ENCODE measurements at regions not wholly inside any gene's neighbourhood (a gene's known extent, or its start where the extent isn't known, plus 50 kb on each side); places are given as distances from the start of the nearest gene placed in this dataset.

DNA sequence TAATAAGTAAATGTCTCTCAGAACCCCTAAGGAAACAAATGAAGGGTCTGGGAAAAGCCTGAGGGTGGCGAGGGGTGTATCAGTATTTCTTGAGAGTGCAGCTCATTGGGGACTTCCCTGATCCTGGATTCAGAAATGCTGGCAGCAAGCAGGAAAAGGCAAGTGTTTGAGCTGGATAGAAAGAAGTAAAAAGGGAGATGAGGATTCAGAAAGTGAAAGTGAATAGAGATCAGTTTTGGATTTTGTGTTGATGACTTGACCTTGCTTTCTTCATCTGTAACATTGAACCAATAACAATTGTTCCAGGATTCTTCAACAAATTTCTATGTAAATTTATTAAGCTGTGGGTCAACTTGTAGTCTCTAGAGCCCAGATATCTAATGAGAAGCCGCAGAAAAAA, 66.9 kb upstream of the CTSC start:
- TF ChIP-seq SIN3A (IDR thresholded peaks at IDR 0.05; ENCODE audit: low read depth) (no peak), POLR2A (IDR thresholded peaks at IDR 0.05; ENCODE audit: borderline replicate concordance, extremely low read depth, insufficient read depth, insufficient read length) (no peak), EZH2phosphoT487 (IDR thresholded peaks at IDR 0.05; ENCODE audit: borderline replicate concordance) (no peak), ZFX (IDR thresholded peaks at IDR 0.05) (no peak), EZH2 (IDR thresholded peaks at IDR 0.05) (no peak), EGR1 (IDR thresholded peaks at IDR 0.05; ENCODE audit: low read depth) (no peak), SRF (IDR thresholded peaks at IDR 0.05; ENCODE audit: low read depth) (no peak), RAD21 (IDR thresholded peaks at IDR 0.05; ENCODE audit: low read depth) (no peak), POLR2AphosphoS5 (IDR thresholded peaks at IDR 0.05; ENCODE audit: low read depth, low read length) (no peak), YY1 (IDR thresholded peaks at IDR 0.05; ENCODE audit: extremely low read depth, insufficient replicate concordance, low read depth, low read length) (no peak), TCF7L2 (IDR thresholded peaks at IDR 0.05; ENCODE audit: borderline replicate concordance, extremely low read depth, insufficient read depth, insufficient read length) (no peak)
- TF ChIP-seq, protein P1, sequence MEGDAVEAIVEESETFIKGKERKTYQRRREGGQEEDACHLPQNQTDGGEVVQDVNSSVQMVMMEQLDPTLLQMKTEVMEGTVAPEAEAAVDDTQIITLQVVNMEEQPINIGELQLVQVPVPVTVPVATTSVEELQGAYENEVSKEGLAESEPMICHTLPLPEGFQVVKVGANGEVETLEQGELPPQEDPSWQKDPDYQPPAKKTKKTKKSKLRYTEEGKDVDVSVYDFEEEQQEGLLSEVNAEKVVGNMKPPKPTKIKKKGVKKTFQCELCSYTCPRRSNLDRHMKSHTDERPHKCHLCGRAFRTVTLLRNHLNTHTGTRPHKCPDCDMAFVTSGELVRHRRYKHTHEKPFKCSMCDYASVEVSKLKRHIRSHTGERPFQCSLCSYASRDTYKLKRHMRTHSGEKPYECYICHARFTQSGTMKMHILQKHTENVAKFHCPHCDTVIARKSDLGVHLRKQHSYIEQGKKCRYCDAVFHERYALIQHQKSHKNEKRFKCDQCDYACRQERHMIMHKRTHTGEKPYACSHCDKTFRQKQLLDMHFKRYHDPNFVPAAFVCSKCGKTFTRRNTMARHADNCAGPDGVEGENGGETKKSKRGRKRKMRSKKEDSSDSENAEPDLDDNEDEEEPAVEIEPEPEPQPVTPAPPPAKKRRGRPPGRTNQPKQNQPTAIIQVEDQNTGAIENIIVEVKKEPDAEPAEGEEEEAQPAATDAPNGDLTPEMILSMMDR (IDR thresholded peaks at IDR 0.05 in 2 of 3, conservative IDR thresholded peaks at IDR 0.05 in 1 of 3; ENCODE audit: borderline replicate concordance in 1 of 3, insufficient read depth in 1 of 3, low read depth in 2 of 3, low read length in 2 of 3): no peak
- TF ChIP-seq, protein P2, sequence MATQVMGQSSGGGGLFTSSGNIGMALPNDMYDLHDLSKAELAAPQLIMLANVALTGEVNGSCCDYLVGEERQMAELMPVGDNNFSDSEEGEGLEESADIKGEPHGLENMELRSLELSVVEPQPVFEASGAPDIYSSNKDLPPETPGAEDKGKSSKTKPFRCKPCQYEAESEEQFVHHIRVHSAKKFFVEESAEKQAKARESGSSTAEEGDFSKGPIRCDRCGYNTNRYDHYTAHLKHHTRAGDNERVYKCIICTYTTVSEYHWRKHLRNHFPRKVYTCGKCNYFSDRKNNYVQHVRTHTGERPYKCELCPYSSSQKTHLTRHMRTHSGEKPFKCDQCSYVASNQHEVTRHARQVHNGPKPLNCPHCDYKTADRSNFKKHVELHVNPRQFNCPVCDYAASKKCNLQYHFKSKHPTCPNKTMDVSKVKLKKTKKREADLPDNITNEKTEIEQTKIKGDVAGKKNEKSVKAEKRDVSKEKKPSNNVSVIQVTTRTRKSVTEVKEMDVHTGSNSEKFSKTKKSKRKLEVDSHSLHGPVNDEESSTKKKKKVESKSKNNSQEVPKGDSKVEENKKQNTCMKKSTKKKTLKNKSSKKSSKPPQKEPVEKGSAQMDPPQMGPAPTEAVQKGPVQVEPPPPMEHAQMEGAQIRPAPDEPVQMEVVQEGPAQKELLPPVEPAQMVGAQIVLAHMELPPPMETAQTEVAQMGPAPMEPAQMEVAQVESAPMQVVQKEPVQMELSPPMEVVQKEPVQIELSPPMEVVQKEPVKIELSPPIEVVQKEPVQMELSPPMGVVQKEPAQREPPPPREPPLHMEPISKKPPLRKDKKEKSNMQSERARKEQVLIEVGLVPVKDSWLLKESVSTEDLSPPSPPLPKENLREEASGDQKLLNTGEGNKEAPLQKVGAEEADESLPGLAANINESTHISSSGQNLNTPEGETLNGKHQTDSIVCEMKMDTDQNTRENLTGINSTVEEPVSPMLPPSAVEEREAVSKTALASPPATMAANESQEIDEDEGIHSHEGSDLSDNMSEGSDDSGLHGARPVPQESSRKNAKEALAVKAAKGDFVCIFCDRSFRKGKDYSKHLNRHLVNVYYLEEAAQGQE (IDR thresholded peaks at IDR 0.05; ENCODE audit: low read depth): no peak

All from HCT116 (cell line).